ENCODE measurements at regions not wholly inside any gene's neighbourhood (a gene's known extent, or its start where the extent isn't known, plus 50 kb on each side); places are given as distances from the start of the nearest gene placed in this dataset.

DNA sequence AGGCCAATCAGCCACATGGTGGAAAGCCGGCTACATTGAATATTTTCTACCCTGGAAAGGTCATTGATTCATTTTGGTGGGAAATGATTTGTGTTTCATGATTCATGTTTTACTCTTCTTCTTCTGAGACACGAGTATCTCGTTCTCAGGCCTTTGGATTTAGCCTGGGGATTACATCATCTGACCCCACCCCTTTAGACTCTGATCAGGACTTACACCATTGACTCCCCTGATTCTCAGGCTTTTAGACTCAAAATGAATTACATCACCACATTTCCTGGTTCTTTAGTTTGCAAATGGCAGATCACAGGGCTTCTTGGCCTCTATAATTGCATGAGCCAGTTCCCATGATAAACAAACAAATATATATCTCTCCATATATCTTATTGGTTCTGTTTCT lies 228.8 kb downstream of the ADGRG6 start:
- no peak for TF ChIP-seq CTCF (conservative IDR thresholded peaks at IDR 0.05; ENCODE audit: low read length)
- no peak for TF ChIP-seq EZH2phosphoT487 (IDR thresholded peaks at IDR 0.05; ENCODE audit: borderline replicate concordance, low read depth, low read length)
